NCI-H2196 treated with DMSO at 0.1 percent for 48 hours (cell line): ENCODE measurements at regions not wholly inside any gene's neighbourhood (a gene's known extent, or its start where the extent isn't known, plus 50 kb on each side); places are given as distances from the start of the nearest gene placed in this dataset.
"Not testable (repeated sequence)": the region's sequence is repeated elsewhere in the genome, so short reads cannot be mapped to it uniquely, and the experiment has no call there.

ENCODE experiments used
- DNase-seq: peaks from one replicate; lab custom pipeline; 2025; ENCODE audit not compliant: unreplicated experiment; lab: John Stamatoyannopoulos, UW

GRCh38 chr10:59456199-59456598, 93.8 kb upstream of the FAM13C start:
- no peak for DNase-seq

DNA sequence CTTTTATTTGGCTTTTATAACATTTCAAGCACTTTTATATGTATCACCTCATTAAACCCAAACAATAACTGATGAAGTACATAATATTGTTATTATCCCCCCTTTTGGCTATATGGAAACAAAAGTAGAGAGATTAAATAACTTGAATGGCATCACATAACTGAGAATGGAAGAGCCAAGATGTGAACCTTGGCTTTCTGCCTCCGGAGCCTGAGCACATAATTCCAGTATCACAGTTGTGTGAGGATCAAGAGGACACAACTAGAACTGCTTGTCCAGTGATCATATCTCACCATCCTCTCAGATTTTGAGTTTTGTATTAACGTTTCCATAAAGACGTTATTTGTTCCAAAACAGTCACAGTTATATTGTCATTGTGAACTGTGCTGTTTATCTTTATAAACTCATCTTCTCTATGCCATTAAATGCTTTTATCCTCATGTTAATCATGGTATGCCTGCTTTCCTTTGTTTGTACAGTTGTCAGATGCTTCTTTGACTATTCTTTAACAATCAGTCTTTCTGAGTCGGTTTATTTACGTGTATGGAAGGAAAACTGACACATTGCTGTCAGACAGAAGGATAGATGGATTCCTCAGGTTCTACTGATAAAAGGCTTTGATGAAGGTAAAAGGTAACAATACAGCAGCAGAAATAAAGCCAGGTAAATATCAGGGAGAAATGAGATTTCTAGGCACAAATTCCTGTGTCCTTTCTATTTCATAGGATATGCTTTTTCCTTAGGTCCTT, 92.0 kb upstream of the FAM13C start:
- DNase-seq: no peak

DNA sequence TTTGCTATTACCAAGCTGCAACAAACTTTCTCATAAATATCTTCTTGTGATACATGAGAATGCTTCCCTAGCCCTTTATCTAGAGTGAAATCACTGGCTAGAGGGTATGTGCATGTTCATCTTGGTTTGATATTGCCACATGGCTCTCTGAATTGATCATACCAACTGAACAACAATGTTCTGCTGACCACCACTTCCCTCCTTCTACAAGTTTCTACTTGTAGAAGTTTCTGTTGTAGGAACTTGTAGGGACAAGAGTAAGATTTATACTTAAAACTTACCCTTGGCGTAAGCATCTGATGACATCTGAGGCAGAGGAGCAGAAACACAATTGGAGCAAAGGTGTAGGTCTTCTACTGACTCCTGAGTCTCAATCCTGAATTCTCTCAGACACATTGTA, 86.3 kb upstream of the FAM13C start:
- DNase-seq: no peak

GRCh38 chr10:59435707-59436106, 73.4 kb upstream of the FAM13C start:
- DNase-seq: no peak

DNA sequence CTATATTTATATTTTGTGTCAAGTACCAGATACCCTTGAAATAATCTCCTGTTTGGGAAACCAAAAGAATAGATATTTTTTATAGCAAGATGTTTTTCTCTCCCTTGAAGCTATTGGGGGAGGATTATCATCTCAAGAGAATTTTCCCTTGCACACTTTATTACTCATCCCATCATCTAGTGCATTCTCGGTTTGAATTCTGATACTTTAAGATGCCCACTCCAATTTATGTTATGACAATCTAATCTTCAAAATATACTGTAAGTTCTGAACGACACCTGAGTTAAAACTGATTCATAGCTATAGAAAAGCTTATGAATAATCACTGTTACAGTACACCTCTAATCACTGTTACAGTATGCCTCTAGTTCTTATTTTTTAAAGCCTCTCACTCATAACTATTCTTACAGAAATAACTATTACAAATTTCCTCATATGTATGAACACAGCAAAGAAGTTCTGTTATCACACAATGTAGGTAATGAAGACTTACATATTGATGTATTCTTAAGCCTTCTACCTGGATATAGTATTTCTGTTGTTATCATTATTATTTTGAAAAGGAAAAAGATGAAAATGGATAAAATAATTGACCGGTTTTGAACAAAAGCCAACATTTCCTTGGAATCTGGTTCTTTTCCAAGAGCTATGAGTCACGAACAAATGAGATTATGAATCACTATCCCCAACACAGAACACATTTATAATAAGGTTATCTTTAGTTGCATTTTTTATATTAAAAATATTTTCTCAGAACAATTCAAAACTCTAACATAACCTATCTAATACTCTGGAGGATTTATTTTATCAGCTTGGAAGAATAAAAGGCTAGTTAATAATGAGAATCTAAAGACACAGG, 72.3 kb upstream of the FAM13C start:
- DNase-seq: no peak

GRCh38 chr10:59433720-59434428, 71.5 kb upstream of the FAM13C start:
- no peak for DNase-seq

- no peak for DNase-seq
Observed at GRCh38 chr10:59432207-59432900, 70.0 kb upstream of the FAM13C start.

DNA sequence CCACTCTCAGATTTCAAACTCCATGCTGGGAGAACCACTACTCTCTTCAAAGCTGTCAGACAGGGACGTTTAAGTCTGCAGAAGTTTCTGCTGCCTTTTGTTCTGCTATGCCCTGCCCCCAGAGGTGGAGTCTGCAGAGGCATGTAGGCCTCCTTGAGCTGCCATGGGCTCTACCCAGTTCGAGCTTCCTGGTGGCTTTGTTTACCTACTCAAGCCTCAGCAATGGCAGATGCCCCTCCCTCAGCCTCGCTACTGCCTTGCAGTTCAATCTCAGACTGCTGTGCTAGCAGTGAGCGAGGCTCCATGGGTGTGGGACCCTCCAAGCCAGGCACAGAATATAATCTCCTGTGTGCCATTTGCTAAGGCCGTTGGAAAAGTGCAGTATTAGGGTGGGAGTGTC, 51.4 kb upstream of the FAM13C start:
- not testable (repeated sequence) for DNase-seq
